Liver (tissue), 7 donors: ENCODE measurements at regions not wholly inside any gene's neighbourhood (a gene's known extent, or its start where the extent isn't known, plus 50 kb on each side); places are given as distances from the start of the nearest gene placed in this dataset.
A peak's percentile ranks its signal among the peaks of the same experiment; 100 is the strongest.

ENCODE experiments used
- DNase-seq: peaks from one replicate; pipeline ENCODE4 v3.0.0-alpha.2; 2017; ENCODE audit warnings: low spot score
- H3K27ac ChIP-seq, 2 donors: one replicate each; pipeline ENCODE4 v1.7.0; 2013; ENCODE audit warnings: inconsistent platforms in 2 of 2, low read length in 2 of 2, control low read depth in 1 of 2, low read depth in 1 of 2, mild to moderate bottlenecking in 1 of 2
- H3K27me3 ChIP-seq, 4 donors: one replicate each; pipeline versions ENCODE4 v1.6.1 to v1.7.0; 2013; ENCODE audit warnings: low read length in 3 of 4, inconsistent platforms in 1 of 4, mild to moderate bottlenecking in 1 of 4, moderate library complexity in 1 of 4; ENCODE audit not compliant: control insufficient read depth in 4 of 4, insufficient read depth in 4 of 4
- H3K36me3 ChIP-seq, 4 donors: one replicate each; pipeline versions ENCODE4 v1.6.1 to v1.7.0; 2013; ENCODE audit warnings: low read length in 3 of 4, mild to moderate bottlenecking in 3 of 4, low read depth in 1 of 4, moderate library complexity in 1 of 4; ENCODE audit not compliant: control insufficient read depth in 4 of 4, insufficient read depth in 3 of 4
- H3K4me1 ChIP-seq, 4 donors: one replicate each; pipeline versions ENCODE4 v1.6.1 to v1.7.0; 2013; ENCODE audit warnings: low read length in 3 of 4, mild to moderate bottlenecking in 3 of 4, moderate library complexity in 1 of 4; ENCODE audit not compliant: control insufficient read depth in 4 of 4, insufficient read depth in 4 of 4
- H3K4me3 ChIP-seq, 3 donors: one replicate each; pipeline versions ENCODE4 v1.6.1 to v1.7.0; 2013; ENCODE audit warnings: low read length in 3 of 3, control low read depth in 1 of 3, low read depth in 1 of 3, mild to moderate bottlenecking in 1 of 3
- H3K9ac ChIP-seq, 2 donors: one replicate each; pipeline ENCODE4 v1.7.0; 2013; ENCODE audit warnings: low read length in 2 of 2, mild to moderate bottlenecking in 2 of 2, moderate library complexity in 2 of 2, control low read depth in 1 of 2, low read depth in 1 of 2
- H3K9me3 ChIP-seq, 4 donors: one replicate each; pipeline versions ENCODE4 v1.6.1 to v1.7.0; 2013; ENCODE audit warnings: low read length in 3 of 4; ENCODE audit not compliant: control insufficient read depth in 4 of 4
- EGR1 ChIP-seq, 2 donors: IDR thresholded peaks; 2 replicates each; pipeline ENCODE4 v1.6.1; 2016 to 2018; ENCODE audit warnings: antibody characterized with exemption in 2 of 2, low read depth in 2 of 2
- FOXA1 ChIP-seq: IDR thresholded peaks from 2 replicates; pipeline ENCODE4 v1.6.1; 2016; ENCODE audit warnings: antibody characterized with exemption
- FOXA2 ChIP-seq: IDR thresholded peaks from 2 replicates; pipeline ENCODE4 v1.6.1; 2016; ENCODE audit warnings: antibody characterized with exemption
- GABPA ChIP-seq, 2 donors: IDR thresholded peaks in 1 of 2; conservative IDR thresholded peaks in 1 of 2; 2 replicates each; pipeline ENCODE4 v1.6.1; 2016; ENCODE audit warnings: antibody characterized with exemption in 2 of 2, mild to moderate bottlenecking in 1 of 2, moderate library complexity in 1 of 2
- HNF4A ChIP-seq, 2 donors: conservative IDR thresholded peaks; 2 replicates each; pipeline ENCODE4 v1.6.1; 2016; ENCODE audit warnings: antibody characterized with exemption in 2 of 2, mild to moderate bottlenecking in 2 of 2
- HNF4G ChIP-seq: IDR thresholded peaks from 2 replicates; pipeline ENCODE4 v1.6.1; 2016; ENCODE audit warnings: antibody characterized with exemption
- JUND ChIP-seq, 2 donors: IDR thresholded peaks; 2 replicates each; pipeline ENCODE4 v1.6.1; 2016; ENCODE audit warnings: antibody characterized with exemption in 2 of 2
- NR2F2 ChIP-seq: IDR thresholded peaks from 2 replicates; pipeline ENCODE4 v1.6.1; 2016; ENCODE audit warnings: antibody characterized with exemption
- RAD21 ChIP-seq, 2 donors: IDR thresholded peaks; 2 replicates each; pipeline ENCODE4 v1.6.1; 2016; ENCODE audit warnings: antibody characterized with exemption in 2 of 2, mild to moderate bottlenecking in 2 of 2
- RXRA ChIP-seq, 2 donors: IDR thresholded peaks; 2 replicates each; pipeline ENCODE4 v1.6.1; 2017 to 2018; ENCODE audit warnings: antibody characterized with exemption in 2 of 2, mild to moderate bottlenecking in 1 of 2
- SP1 ChIP-seq: IDR thresholded peaks from 2 replicates; pipeline ENCODE4 v1.6.1; 2018; ENCODE audit warnings: antibody characterized with exemption, mild to moderate bottlenecking
- TAF1 ChIP-seq: conservative IDR thresholded peaks from 2 replicates; pipeline ENCODE4 v1.6.1; 2016; ENCODE audit warnings: antibody characterized with exemption, mild to moderate bottlenecking
- YY1 ChIP-seq: IDR thresholded peaks from 2 replicates; pipeline ENCODE4 v1.6.1; 2016; ENCODE audit warnings: antibody characterized with exemption, mild to moderate bottlenecking
- WGBS: extraction: QIAGEN DNeasy Blood & Tissue Kit; methylation state at CpG from one replicate; pipeline ENCODE4 v1.1.7; 2013; 5-methylcytosine and 5-hydroxymethylcytosine counted together
- TF ChIP-seq, protein P1 (sequence below): IDR thresholded peaks from 2 replicates; pipeline ENCODE4 v1.6.1; 2016; ENCODE audit warnings: antibody characterized with exemption
- TF ChIP-seq, protein P2 (sequence below): IDR thresholded peaks from 2 replicates; pipeline ENCODE4 v1.6.1; 2016; ENCODE audit warnings: antibody characterized with exemption, mild to moderate bottlenecking
- TF ChIP-seq, protein P3 (sequence below): IDR thresholded peaks from 2 replicates; pipeline ENCODE4 v1.6.1; 2016; ENCODE audit warnings: antibody characterized with exemption
- TF ChIP-seq, protein P4 (sequence below): IDR thresholded peaks from 2 replicates; pipeline ENCODE4 v1.6.1; 2016; ENCODE audit warnings: antibody characterized with exemption
- donor health status: healthy.
- donor health status: healthy.
- donor health status: healthy.
- donor health status: healthy.

DNA sequence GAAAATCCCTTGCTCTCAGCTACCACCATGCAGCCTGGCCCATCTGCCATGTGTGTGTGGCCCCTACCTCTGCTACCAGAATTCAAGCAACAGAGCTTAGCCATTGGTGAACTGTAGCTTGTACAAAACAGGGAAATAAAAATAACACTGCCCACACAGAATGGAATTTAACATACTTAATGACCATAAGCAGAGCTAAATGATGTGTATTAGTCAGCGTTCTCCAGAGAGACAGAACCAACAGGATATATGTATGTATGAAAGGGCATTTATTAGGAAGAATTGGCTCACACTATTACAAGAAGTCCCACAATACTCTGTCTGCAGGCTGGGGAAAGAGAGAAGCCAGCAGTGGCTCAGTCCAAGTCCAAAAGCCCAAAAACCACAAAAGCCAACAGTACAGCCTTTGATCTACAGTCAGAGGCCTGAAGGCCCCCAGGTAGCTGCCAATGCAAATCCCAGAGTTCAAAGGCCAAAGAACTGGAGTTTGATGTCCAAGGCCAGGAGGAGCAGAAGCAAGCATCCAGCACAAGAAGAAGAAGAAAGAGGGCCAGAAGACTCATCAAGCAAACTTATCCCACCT, 318.8 kb downstream of the DNAH5 start:
- no peak overlapping the region for H3K4me3 ChIP-seq
- no peak overlapping the region for H3K9ac ChIP-seq
- no peak overlapping the region for H3K27ac ChIP-seq
- peaks cover 2 to 21% (median 17%) of the 10 kb centered on the region in 4 donors for H3K4me1 ChIP-seq
- TF ChIP-seq TAF1 (no peak), EGR1 (IDR thresholded peaks at IDR 0.05; ENCODE audit: low read depth in 2 of 2) (no peak), SP1 (peak; percentile 79), JUND (IDR thresholded peaks at IDR 0.05) (no peak), YY1 (no peak), FOXA2 (no peak), NR2F2 (peak; percentile 91), FOXA1 (no peak), HNF4G (peak; percentile 89), GABPA (IDR thresholded peaks at IDR 0.05 in 1 of 2, conservative IDR thresholded peaks at IDR 0.05 in 1 of 2) (no peak), RAD21 (IDR thresholded peaks at IDR 0.05) (peak in 1 of 2 donors; percentile 40), HNF4A (conservative IDR thresholded peaks at IDR 0.05) (peak; percentile 96 to 98), RXRA (IDR thresholded peaks at IDR 0.05) (peak; percentile 70 to 87)
- TF ChIP-seq, protein P1, sequence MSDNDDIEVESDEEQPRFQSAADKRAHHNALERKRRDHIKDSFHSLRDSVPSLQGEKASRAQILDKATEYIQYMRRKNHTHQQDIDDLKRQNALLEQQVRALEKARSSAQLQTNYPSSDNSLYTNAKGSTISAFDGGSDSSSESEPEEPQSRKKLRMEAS = no peak
- TF ChIP-seq, protein P2, sequence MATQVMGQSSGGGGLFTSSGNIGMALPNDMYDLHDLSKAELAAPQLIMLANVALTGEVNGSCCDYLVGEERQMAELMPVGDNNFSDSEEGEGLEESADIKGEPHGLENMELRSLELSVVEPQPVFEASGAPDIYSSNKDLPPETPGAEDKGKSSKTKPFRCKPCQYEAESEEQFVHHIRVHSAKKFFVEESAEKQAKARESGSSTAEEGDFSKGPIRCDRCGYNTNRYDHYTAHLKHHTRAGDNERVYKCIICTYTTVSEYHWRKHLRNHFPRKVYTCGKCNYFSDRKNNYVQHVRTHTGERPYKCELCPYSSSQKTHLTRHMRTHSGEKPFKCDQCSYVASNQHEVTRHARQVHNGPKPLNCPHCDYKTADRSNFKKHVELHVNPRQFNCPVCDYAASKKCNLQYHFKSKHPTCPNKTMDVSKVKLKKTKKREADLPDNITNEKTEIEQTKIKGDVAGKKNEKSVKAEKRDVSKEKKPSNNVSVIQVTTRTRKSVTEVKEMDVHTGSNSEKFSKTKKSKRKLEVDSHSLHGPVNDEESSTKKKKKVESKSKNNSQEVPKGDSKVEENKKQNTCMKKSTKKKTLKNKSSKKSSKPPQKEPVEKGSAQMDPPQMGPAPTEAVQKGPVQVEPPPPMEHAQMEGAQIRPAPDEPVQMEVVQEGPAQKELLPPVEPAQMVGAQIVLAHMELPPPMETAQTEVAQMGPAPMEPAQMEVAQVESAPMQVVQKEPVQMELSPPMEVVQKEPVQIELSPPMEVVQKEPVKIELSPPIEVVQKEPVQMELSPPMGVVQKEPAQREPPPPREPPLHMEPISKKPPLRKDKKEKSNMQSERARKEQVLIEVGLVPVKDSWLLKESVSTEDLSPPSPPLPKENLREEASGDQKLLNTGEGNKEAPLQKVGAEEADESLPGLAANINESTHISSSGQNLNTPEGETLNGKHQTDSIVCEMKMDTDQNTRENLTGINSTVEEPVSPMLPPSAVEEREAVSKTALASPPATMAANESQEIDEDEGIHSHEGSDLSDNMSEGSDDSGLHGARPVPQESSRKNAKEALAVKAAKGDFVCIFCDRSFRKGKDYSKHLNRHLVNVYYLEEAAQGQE = no peak
- TF ChIP-seq, protein P3, sequence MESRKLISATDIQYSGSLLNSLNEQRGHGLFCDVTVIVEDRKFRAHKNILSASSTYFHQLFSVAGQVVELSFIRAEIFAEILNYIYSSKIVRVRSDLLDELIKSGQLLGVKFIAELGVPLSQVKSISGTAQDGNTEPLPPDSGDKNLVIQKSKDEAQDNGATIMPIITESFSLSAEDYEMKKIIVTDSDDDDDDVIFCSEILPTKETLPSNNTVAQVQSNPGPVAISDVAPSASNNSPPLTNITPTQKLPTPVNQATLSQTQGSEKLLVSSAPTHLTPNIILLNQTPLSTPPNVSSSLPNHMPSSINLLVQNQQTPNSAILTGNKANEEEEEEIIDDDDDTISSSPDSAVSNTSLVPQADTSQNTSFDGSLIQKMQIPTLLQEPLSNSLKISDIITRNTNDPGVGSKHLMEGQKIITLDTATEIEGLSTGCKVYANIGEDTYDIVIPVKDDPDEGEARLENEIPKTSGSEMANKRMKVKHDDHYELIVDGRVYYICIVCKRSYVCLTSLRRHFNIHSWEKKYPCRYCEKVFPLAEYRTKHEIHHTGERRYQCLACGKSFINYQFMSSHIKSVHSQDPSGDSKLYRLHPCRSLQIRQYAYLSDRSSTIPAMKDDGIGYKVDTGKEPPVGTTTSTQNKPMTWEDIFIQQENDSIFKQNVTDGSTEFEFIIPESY = no peak
- TF ChIP-seq, protein P4, sequence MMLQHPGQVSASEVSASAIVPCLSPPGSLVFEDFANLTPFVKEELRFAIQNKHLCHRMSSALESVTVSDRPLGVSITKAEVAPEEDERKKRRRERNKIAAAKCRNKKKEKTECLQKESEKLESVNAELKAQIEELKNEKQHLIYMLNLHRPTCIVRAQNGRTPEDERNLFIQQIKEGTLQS = no peak
- WGBS = 87% methylated on average over 1 of the region's 1 CpG
- H3K9me3 ChIP-seq = no peaks in the 10 kb centered on the region
- DNase-seq = no peak
- H3K36me3 ChIP-seq = no peaks in the 10 kb centered on the region
- no peaks in the 10 kb centered on the region for H3K27me3 ChIP-seq

DNA sequence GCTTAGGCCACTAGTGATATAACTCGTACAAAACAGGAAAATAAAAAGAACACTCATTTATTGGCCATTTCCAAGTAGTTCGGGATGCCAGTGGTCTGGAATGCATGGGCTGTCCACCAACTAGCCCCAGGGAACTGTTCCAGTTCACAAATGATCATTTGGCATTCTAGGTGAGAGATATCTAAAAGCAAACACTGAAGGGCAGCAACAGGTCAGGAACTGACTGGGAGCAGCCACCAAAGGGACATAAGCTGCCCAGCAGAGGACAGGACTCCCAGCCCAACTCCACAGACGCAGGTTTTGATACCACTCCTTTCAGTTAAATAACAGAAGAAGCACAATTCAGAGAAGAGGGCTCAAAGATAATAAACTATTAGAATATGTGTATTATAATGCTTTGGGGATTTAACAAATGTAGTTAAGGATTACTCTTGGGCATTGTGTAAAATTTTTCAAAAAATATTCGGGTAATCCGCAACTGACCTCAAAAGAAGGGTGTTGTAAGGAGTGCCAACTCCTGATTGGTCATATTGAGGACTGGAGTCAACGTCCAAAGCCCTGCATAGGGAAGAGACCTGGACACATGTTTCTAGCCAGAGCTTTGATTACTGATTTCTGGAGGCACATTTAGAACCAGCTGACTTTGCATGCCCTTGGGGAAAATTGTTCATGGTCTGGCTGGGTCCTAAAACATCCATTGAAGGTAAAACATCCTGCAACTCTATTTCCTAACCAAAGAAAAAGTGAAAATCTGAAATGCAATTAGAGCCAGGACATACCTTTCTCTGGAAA, 320.0 kb downstream of the DNAH5 start:
- WGBS = 22% methylated on average over 6 of the region's 6 CpGs
- H3K36me3 ChIP-seq = no peaks in the 10 kb centered on the region
- no peaks in the 10 kb centered on the region for H3K9me3 ChIP-seq
- H3K9ac ChIP-seq = no peak overlapping the region
- no peak for DNase-seq
- no peak overlapping the region for H3K27ac ChIP-seq
- peaks cover 2 to 21% (median 17%) of the 10 kb centered on the region in 4 donors for H3K4me1 ChIP-seq
- no peaks in the 10 kb centered on the region for H3K27me3 ChIP-seq
- H3K4me3 ChIP-seq = no peak overlapping the region
- TF ChIP-seq NR2F2 (peak; percentile 80), FOXA1 (no peak), HNF4A (conservative IDR thresholded peaks at IDR 0.05) (peak; percentile 63 to 81), YY1 (peak; percentile 41), RXRA (IDR thresholded peaks at IDR 0.05) (peak; percentile 76 to 91), RAD21 (IDR thresholded peaks at IDR 0.05) (peak; percentile 69 to 71)
- TF ChIP-seq, protein P3 = peak; percentile 33
- TF ChIP-seq, protein P2 = no peak
